SK-N-MC (cell line): ENCODE measurements at regions not wholly inside any gene's neighbourhood (a gene's known extent, or its start where the extent isn't known, plus 50 kb on each side); places are given as distances from the start of the nearest gene placed in this dataset.

Source experiments
- DNase-seq: peaks from one replicate; pipeline ENCODE4 v3.0.0-alpha.2; 2011; ENCODE audit warnings: low read depth, low spot score
- H3K27ac ChIP-seq: fragments of 200-600 bp; sonication (generic); 2 replicates; pipeline ENCODE4 v1.5.1; 2016; ENCODE audit warnings: mixed run types
- H3K36me3 ChIP-seq: fragments of 200-600 bp; sonication (generic); 2 replicates; pipeline ENCODE4 v1.6.1; 2017; ENCODE audit warnings: antibody characterized with exemption, low read length, mixed read lengths; ENCODE audit not compliant: insufficient read depth
- H3K4me3 ChIP-seq: fragments of 200-600 bp; sonication (generic); 2 replicates; pipeline ENCODE4 v1.5.1; 2016
- H3K9ac ChIP-seq: fragments of 200-600 bp; sonication (generic); 2 replicates; pipeline ENCODE4 v1.8.0; 2017; ENCODE audit warnings: mixed run types, mixed read lengths; ENCODE audit not compliant: insufficient read length
- H3K9me3 ChIP-seq: fragments of 200-600 bp; sonication (generic); 2 replicates; pipeline ENCODE4 v1.6.1; 2017; ENCODE audit warnings: low read depth, mild to moderate bottlenecking, antibody characterized with exemption, low read length, moderate library complexity, mixed read lengths
- EZH2 ChIP-seq: fragments of 200-600 bp; sonication (generic); IDR thresholded peaks from one replicate; pipeline ENCODE4 v1.6.1; 2017; ENCODE audit warnings: antibody characterized with exemption
- FOXP2 ChIP-seq: optimal IDR thresholded peaks from 2 replicates; pipeline ENCODE3; 2011; ENCODE audit warnings: mild to moderate bottlenecking, moderate library complexity; ENCODE audit not compliant: insufficient read depth; ENCODE audit errors: extremely low read length, control extremely low read depth
- POLR2AphosphoS5 ChIP-seq: IDR thresholded peaks from 2 replicates; pipeline ENCODE4 v1.6.1; 2012; ENCODE audit warnings: mild to moderate bottlenecking, low read depth, low read length, borderline replicate concordance

DNA sequence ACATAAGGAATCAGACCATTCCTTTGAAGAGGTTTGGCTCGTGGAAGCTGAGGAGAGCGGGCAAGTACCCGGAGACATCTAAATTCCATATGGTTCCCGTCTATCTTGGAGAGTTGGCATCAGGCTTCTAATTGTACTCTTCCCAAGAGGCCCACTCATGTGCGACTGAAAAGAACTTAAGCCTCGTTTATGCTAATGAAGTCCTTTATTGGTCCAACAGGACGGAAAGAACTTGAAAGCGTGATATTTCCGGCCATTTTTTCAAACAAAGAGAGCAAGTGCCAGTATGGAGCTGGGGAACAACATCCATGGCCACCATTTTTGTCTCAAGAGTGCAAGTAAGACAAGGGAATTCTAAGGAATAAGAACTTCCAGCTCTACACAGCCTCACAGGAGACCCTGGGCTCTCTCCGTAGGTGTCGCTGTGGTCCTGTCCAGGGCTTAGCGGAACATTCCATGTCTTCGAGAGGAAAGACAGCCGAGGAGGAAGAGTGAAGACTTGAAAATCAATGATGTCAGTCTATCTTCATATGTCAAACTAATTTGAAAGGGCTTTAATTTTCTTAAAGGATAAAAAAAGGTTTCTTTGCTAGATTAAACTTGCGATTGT, 566.0 kb upstream of the PSMD7 start:
- H3K27ac ChIP-seq, result no peak overlapping the region
- no peaks in the 10 kb centered on the region for H3K36me3 ChIP-seq
- H3K4me3 ChIP-seq, result no peak overlapping the region
- H3K9ac ChIP-seq, result no peak overlapping the region
- H3K9me3 ChIP-seq, result no peaks in the 10 kb centered on the region
- no peak for DNase-seq
- TF ChIP-seq EZH2 (no peak), POLR2AphosphoS5 (no peak), FOXP2 (no peak)

DNA sequence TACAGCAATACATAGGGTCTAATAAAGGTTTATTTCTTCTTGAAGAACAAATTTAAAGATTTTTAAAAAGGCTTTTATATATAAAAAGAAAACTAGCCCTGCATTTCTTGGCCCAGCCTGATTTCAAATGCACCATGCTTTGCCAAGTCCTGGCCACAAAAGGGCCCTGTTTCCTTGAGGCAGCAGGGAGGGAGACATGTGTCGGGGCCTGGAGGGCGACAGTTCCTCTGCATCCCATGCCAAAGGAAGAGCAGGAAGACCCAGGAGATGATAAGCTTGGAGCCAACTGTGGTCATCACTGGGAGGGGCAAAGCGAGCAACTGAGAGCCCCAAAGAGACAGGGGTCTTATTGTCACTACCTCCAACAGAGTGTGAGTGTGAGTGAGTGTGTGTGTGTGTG, 571.5 kb upstream of the PSMD7 start:
- no peak for DNase-seq
- H3K27ac ChIP-seq, result no peak overlapping the region
- H3K9me3 ChIP-seq, result no peaks in the 10 kb centered on the region
- no peaks in the 10 kb centered on the region for H3K36me3 ChIP-seq
- no peak overlapping the region for H3K4me3 ChIP-seq
- no peak overlapping the region for H3K9ac ChIP-seq
- TF ChIP-seq POLR2AphosphoS5, result no peak
- TF ChIP-seq FOXP2, result no peak
- TF ChIP-seq EZH2, result no peak

DNA sequence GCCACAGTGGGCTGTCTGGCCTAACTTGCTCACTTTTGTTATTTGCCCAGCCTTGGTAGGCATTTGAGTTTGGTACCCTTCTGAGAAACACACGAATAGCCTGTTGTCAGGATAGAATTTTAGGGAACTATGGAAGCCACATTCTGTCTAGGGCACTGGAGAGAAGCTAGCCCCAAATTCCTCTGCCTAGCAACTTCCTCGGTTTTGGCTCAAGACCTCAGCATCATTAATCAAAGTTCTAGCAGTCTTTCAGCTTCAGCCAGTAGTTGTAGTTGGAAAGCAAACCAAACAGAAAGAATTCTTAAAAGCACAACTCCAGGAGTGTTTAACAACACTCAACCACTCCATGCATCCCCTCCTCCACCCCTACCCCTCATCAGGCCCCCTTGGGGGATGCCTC, 572.1 kb upstream of the PSMD7 start:
- H3K36me3 ChIP-seq, result no peaks in the 10 kb centered on the region
- no peak for DNase-seq
- TF ChIP-seq EZH2 (no peak), FOXP2 (no peak)
- no peak overlapping the region for H3K27ac ChIP-seq
- no peak overlapping the region for H3K4me3 ChIP-seq
- H3K9ac ChIP-seq, result no peak overlapping the region
- H3K9me3 ChIP-seq, result no peaks in the 10 kb centered on the region

DNA sequence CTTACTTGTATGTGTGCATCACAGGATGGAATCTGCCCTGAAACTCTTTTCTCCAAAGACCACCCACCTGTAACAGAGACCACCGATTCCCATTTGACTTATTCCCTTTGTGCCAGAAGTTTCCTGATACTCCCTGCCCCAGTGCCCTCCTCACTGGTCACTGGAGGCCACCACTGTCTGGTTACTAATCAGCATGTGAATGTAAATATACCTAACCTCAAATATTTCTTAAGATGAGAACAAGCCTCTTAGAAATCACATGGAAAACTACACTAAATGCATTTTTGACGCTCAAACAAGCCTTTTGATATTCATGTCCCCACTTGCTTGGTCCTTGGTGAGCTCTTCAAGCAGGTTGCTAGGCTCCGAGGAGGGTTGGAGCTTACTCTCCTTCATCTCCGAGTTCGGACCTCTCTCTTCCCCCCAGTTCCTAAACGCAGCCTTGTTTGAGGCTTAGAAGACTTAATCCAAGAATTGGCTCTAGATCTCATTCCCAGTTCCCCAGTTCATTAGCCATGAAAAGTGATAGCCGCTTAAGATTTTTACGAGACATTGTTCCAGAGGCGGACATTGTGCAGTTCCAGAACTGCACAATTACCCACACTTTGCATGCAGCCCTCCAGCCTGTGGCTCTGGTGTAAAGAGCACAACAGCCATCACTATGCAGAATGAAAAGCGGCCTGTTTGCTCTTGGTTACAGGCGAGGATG, 579.2 kb upstream of the PSMD7 start:
- TF ChIP-seq EZH2 (no peak), POLR2AphosphoS5 (no peak), FOXP2 (no peak)

DNA sequence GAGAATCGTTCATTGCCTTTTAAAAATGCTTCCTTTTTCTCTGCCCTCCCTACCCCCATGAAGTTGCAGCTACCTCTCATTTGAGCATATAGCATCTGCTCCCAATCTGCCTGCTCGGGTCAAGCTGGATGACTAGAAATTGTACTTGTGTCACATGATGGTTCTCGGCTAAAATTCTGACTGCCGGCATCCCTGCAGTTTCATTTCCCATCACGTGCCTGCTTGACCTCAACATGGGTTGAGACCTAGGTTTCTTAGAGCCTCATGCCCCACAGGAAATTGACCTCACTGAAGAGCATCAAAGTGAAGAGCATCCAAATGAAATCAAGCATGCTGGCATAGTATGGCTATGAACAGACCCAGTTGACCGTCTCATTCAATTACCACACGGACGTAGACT, 581.6 kb upstream of the PSMD7 start:
- no peaks in the 10 kb centered on the region for H3K9me3 ChIP-seq
- TF ChIP-seq EZH2 (no peak), POLR2AphosphoS5 (no peak), FOXP2 (no peak)
- H3K4me3 ChIP-seq, result no peak overlapping the region
- no peak overlapping the region for H3K9ac ChIP-seq
- DNase-seq, result no peak
- H3K36me3 ChIP-seq, result no peaks in the 10 kb centered on the region
- H3K27ac ChIP-seq, result no peak overlapping the region

More for the DNA sequence above, 579.2 kb upstream of the PSMD7 start:
- no peak overlapping the region for H3K27ac ChIP-seq
- no peaks in the 10 kb centered on the region for H3K9me3 ChIP-seq
- no peak overlapping the region for H3K4me3 ChIP-seq
- DNase-seq, result no peak
- no peaks in the 10 kb centered on the region for H3K36me3 ChIP-seq
- no peak overlapping the region for H3K9ac ChIP-seq

DNA sequence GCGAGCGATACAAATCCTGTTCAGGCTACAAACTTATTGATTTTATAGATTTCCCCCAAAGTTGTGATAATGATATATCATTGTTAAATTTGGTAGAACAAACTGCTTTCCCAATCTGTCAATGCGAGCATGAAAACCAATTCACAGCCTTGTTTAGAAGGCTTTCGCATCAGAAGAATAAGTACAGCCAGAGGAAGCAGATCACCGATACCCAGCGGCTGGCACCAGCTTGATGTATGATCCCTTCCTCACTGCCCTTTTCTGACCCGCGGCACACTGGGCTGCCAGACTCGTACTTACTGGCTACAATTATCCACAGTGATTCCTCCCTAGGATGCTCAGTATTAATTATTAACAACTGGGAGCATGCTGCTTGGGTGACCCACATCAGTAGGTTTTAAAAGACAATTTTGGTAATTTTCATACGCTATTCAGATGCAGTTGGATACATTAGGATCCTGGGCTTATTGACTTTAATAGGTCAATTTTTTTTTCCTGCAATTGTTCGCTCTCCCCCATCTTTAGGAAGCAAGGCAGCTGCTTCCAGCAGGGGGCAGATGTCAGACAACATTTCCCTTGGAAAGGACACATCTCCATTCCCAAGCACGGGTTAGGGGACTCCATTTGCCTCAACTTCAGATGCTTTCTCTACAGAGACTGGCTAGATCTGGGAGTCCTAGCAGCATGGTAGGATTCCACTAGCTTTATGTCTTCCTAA, 582.7 kb upstream of the PSMD7 start:
- Histone ChIP-seq H3K9ac (no peak overlapping the region), H3K27ac (no peak overlapping the region), H3K36me3 (no peaks in the 10 kb centered on the region), H3K4me3 (no peak overlapping the region), H3K9me3 (no peaks in the 10 kb centered on the region)
- DNase-seq, result no peak
- TF ChIP-seq FOXP2, result no peak
- no peak for TF ChIP-seq POLR2AphosphoS5
- no peak for TF ChIP-seq EZH2

DNA sequence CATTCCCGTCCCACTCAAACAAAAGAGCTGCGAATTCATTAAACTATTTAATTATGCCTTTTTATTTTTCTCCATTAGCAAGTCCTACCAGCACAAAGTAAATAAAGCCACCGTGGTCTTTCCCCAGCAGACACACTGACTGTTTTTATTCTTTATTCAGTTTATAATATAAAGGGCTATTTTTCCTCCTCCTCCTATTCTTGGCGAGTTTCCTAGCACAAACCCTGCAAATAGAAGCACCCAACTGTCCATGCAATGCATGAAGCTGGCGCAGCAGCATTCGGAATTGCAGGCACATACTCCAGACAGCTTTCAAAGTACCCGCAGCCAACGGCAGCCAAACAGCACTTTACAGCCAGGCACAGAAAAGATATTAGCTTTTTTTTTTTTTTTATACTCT, 583.4 kb upstream of the PSMD7 start:
- no peaks in the 10 kb centered on the region for H3K9me3 ChIP-seq
- no peak for DNase-seq
- no peak for TF ChIP-seq EZH2
- no peak for TF ChIP-seq FOXP2
- TF ChIP-seq POLR2AphosphoS5, result no peak
- H3K36me3 ChIP-seq, result no peaks in the 10 kb centered on the region
- no peak overlapping the region for H3K4me3 ChIP-seq
- no peak overlapping the region for H3K27ac ChIP-seq
- H3K9ac ChIP-seq, result no peak overlapping the region

DNA sequence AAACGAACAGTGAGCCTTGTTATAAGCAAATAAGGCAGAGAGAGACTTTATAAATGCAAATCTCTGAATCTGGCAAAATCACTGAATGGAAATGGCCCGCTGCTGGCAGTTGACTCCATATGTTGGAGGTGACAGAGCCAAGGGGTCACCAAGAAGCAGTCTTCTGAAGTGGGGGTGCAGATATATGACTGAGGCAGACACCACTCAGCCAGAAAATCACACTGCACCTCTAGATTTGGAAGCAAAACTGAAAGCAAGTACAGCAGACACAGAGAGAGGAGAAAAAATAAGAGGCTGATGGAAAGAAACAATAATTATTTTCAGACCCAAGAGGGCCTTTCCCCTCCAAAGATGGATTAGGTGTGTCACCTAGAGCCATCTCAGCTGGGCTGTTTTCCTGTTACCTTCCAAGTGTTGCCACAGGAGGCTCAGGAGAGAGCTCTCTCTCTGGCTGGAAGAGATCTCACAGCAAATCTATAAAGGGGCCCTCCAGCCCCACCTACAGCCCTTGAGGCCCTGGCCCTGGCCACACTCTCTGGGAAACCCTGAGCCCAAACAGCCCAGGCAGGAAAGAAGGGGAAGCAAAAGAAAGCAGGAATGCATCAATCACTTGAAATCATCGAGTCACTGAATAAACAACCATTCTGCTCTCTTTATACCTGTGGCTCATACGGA, 585.1 kb upstream of the PSMD7 start:
- H3K9ac ChIP-seq, result no peak overlapping the region
- TF ChIP-seq POLR2AphosphoS5 (no peak), EZH2 (no peak), FOXP2 (no peak)

DNA sequence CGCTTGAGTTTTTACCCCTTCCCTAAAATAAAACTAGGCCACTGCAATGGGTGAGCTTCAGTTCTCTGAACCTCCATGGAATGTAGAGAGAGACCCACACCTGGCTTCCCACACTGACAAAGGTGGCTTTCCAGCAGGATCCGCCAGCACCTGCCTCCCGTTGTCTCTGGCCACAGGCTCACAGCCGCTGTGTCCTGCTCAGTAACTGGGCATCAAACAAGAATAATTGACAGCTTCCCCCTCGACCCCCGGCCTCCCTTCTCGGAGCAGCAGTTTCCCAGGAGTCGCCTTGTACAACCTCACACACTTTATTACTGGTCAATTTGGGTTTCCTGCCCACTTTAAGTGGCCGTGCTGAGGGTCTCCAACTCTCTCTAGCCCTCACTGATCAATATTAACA, 586.1 kb upstream of the PSMD7 start:
- H3K9ac ChIP-seq, result no peak overlapping the region
- no peak for TF ChIP-seq POLR2AphosphoS5
- no peak for TF ChIP-seq EZH2
- TF ChIP-seq FOXP2, result no peak
- H3K4me3 ChIP-seq, result no peak overlapping the region
- H3K27ac ChIP-seq, result no peak overlapping the region
- no peaks in the 10 kb centered on the region for H3K9me3 ChIP-seq
- no peak for DNase-seq
- no peaks in the 10 kb centered on the region for H3K36me3 ChIP-seq

More for the DNA sequence above, 585.1 kb upstream of the PSMD7 start:
- no peaks in the 10 kb centered on the region for H3K9me3 ChIP-seq
- no peak for DNase-seq
- H3K27ac ChIP-seq, result no peak overlapping the region
- H3K36me3 ChIP-seq, result no peaks in the 10 kb centered on the region
- no peak overlapping the region for H3K4me3 ChIP-seq
